AML-193 (cell line): ENCODE measurements at regions not wholly inside any gene's neighbourhood (a gene's known extent, or its start where the extent isn't known, plus 50 kb on each side); places are given as distances from the start of the nearest gene placed in this dataset.

ENCODE experiments used
- DNase-seq, 2 experiments: peaks; one replicate each; lab custom pipeline; 2025; lab: John Stamatoyannopoulos, UW

DNA sequence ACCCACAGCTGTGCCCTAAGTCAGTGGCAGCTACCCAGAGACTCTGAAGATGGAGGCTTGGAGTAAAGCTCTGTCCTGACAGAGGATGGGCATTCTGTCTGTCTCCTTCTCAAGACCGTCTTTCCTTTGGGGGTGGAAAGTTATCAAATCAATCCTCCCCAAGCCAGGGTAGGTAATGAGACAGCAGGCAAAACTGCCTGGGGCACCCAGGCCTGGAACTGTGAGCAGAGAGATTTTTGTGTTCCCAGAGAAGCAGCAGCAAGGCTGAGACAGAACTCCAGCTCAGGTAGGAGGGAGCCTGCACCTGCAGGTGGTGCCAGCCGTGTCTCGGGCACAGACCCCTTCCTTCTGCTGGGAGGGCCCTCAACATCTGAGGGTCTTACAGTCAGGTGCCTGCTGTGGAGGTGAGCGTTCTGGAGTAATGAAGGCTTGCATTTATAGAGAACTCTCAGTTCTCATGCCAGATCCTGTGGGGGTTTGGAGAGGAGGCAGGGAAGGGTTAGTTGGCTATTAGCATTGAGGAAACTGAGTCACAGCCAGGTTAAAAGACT is 95.6 kb downstream of the RIPK4 start:
- DNase-seq: no peak

- DNase-seq: no peak
These were observed 96.6 kb downstream of the RIPK4 start for GRCh38 chr21:41670056-41670805.

- no peak for DNase-seq
These were observed 97.4 kb downstream of the RIPK4 start for GRCh38 chr21:41669533-41669830.

GRCh38 chr21:41668686-41669532 is 97.9 kb downstream of the RIPK4 start:
- no peak for DNase-seq

GRCh38 chr21:41668051-41668541 is 98.8 kb downstream of the RIPK4 start:
- no peak for DNase-seq

DNA sequence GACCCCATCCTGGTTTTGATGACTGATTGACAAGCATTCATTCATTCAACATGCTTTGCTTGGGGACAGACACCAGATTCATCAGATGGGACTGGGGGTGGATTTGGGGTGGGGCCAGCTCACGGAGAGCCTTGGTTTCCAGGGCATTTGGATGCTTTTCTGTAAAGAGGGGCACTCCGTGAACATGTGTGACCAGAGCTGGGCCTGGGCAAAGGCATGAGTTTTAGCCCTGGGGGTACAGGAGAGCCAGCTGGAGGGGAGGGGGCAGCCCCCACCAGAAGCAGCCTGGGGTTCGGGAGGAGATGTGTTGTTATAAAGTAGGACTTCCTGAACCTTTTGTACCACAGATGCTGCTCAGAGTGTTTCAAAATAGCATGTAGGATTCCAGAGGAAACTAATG is 99.7 kb downstream of the RIPK4 start:
- no peak for DNase-seq

GRCh38 chr21:41666641-41667081 is 100.2 kb downstream of the RIPK4 start:
- no peak for DNase-seq

DNA sequence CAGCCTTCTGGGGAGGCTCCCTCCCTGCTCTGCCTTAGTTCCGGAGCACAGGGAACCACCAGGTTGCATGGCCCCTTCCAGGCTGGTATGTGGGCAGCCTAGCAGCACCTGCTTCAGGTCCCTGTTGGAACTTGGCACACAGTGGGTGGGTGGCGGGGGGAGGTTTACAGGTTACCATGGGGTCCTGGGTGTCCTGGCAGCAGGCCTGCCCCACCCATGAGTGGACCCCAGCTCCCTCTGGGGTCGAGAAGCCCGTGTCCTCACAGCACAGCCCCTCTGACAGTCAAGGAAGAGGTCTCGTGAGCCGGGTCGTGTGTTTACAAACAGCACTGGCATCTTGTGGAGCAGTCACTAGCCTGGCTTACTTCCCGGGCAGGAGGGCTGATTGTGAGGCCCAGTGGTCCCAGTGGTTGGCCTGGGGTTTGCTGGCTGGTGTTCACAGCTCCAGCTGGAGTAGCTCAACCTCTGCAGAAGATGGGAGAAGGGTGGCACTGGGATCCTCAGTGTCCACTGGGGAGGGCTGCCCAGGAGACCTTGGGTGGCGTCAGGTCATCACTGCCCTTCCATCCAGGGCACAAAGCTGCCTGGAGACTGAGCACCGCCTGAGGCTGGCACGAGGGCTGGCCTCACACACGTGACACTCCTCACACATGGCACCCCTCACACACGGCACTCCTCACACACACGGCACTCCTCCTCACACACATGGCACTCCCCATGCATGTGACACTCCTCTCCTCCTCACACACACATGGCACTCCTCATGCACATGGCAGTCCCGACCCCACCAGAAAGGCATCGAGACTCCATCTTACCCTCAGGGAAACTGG is 100.9 kb downstream of the RIPK4 start:
- no peak for DNase-seq

GRCh38 chr21:41664881-41665765 is 101.7 kb downstream of the RIPK4 start:
- no peak for DNase-seq

DNA sequence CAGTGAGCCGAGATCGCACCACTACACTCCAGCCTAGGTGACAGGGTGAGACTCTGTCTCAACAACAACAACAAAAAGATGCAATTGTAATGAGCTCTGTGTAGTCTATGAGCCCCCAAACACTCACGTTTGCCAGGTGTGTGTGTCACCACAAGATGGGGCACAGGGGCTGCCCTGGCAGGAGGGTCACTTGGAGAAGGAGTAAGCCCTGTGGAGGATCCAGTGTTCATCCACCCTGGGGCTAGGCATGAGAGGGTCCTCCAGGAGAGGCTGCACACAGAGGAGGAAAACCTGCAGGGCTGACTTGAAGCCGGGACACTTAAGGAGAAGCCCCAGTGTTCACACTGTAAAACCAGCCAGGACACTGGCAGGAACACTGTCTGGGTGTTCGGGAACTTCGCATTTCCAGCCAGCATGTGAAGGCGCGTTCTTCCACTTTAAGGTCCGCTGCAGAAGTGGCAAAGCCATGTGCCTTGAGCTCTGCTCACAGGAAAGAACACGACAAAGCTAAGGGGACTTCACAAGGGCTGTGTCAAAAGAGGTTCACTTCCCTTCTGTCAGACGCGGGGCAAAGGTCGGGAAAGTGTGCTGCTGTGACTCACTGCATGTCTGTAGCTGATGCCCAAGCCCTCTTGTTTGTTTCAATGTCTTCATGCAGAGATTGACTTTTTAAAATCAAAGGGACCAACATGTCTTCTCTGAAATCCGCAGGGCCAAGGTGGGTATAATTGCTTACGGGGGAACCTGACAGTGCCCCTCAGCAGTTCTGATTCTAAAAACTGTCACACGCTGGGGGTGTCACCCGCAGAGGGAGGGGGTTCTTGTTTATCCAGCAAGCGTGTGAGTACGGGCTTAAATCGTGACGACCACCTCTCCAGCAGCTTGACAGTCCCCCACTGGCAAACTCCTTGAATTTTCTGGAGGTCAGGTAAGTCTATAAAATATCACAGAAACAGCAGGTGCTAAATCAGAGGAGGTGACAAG is 102.8 kb downstream of the RIPK4 start:
- no peak for DNase-seq

DNA sequence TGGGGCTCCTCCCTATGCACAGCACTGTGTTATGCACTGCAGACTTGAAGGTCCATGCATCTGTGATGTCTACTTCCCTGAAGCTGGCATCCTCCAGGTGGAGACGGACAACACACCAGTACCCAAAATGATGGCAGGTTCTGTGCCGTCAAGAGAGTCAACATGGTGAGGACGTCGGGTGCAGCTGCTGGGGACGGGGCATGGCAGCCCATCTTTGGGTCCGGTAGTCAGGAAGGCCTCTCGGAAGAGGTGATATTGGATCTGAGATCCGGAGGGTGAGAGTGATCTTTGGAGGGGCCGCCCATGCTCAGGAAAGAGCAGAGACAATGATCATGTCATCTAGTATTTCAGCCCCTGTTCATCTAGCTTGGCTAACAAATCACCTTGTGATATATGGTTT is 104.1 kb downstream of the RIPK4 start:
- no peak for DNase-seq

GRCh38 chr21:41662161-41662560 is 104.7 kb downstream of the RIPK4 start:
- DNase-seq: no peak

- no peak for DNase-seq
These were observed 106.1 kb downstream of the RIPK4 start for GRCh38 chr21:41660748-41661147.

GRCh38 chr21:41659791-41660560 is 106.9 kb downstream of the RIPK4 start:
- DNase-seq: no peak

DNA sequence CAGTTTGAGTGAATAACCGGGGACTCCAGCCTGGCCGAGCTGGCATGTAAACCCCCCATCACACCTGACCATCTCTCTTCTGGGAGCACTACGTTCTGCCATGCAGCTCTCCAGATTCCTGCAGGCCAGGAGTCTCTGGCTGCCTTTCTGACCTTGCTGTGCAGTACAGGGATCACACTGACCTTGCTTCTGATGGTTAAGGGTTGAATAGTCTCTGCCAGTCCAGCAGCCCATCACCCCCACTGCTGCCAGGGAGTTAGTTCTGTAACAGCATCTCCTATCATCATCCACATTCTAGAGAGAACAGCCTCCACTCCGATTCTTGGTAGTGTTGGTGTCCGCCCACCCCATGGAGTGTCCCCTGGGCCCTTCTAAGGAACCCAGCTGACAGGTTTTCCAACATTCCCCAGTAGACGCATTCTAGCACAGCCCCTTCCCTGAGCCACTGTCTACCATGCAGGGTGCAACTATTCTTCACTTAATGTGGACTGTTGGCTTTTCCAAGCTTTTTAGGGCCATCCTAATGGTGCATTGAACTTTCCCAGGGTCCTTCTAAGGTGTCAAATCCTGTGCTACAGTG is 109.8 kb downstream of the RIPK4 start:
- no peak for DNase-seq

DNA sequence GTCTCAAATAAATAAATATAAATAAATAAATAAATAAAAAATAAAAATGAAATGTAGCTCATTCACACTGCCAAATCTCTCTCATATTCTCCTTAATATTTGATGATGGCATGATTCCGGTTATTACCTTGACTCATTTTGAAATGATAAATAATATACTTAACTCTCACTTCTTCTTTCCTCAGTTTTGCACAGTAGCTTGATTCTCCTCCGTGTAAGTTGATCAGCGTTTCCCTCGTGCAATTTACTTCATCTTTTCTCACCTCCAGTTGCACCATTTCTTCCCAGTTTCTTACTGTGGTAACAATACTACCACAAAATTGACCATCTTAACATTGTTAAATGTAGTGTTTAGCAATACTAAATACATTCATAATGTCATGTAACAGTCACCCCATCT is 111.6 kb downstream of the RIPK4 start:
- no peak for DNase-seq

DNA sequence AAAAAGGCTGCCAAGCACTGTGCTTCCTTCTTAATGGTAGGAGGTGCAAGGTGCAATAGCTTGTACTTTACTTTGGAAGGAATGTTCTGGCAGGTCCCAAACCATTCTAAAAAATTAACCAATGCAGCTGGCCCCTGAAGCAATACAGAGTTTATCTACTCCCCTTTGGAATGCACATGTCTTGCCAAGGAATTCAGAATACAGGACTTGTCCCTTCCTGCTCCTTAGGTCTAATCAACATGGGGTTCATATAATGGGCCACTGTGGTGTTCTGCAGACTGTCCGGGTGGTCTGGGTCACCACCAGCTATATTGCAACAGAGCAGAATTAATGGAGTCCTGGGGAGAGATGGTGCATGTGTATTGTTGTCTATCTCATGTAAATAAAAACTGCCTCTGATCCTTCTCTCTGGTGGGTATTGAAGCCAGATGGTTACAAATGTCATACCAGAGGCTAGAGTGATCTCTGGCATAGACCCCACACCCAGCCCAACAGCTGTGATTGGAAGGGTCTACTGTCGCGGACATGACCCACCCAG is 112.8 kb downstream of the RIPK4 start:
- no peak for DNase-seq

DNA sequence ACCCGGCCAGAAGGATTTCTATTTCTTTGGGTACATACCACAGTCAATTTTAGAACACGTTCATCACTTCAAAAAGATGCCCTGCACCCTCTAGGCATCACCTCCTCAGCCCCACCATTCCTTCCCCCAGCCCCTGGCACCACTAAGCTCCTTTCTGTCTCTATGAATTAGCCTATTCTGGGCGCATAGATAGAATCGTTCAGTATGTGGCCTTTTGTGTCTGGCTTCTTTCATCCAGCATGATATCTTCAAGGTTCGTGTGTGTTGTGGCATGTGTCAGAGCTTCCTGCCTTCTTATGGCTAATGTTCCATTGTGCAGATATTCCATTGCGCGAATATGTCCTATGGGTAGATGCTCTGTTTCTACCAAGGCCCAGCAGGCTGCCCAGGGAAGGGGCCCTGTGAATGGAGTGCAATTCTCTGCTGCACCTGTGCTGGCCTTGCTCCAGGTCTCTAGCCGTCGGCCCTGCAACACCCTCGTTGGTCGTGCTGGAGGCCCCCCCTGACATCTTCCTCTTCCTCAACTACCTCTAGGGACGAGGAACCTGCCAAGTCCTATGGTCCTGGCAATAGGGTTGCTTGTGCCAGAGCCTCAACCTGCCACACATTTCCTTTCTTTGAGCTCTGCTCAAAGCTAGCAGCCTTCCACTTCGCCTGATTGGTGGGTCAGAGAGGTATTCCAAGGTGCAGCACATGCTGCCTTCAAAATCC is 113.5 kb downstream of the RIPK4 start:
- no peak for DNase-seq
